ENCODE measurements at regions not wholly inside any gene's neighbourhood (a gene's known extent, or its start where the extent isn't known, plus 50 kb on each side); places are given as distances from the start of the nearest gene placed in this dataset.

GRCh38 chr6:4549556-4550226, 226.5 kb upstream of the CDYL start:
- no peak for DNase-seq

GRCh38 chr6:4545893-4546292, 230.3 kb upstream of the CDYL start:
- no peak for DNase-seq

- DNase-seq = no peak
These were observed 232.6 kb upstream of the CDYL start for GRCh38 chr6:4543596-4543995.

GRCh38 chr6:4533576-4533975, 242.6 kb upstream of the CDYL start:
- DNase-seq = no peak

- no peak for DNase-seq
These were observed 244.8 kb upstream of the CDYL start for GRCh38 chr6:4531406-4531805.

GRCh38 chr6:4522453-4522852, 253.8 kb upstream of the CDYL start:
- no peak for DNase-seq

- no peak for DNase-seq
These were observed 255.1 kb upstream of the CDYL start for GRCh38 chr6:4521070-4521469.

GRCh38 chr6:4518506-4518905, 257.7 kb upstream of the CDYL start:
- no peak for DNase-seq

DNA sequence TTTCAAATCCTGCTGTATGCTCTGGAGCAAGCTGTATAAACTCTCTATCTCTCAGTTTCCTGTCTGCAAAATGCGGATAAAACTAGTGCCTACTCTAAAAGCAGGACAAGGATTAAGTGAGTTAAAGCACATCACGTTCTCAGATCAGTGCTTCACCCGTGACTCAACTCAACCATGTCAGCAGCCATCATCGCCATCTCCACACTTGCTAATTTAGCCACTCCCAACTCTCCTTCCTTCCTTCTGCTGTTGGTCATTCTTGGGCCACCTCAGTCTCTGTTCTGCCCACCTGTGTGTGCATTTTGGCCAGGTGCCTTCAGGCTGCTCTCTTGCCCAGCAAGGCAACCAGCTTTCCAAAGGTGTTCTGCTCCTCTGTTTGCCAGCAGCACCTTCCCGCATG, 260.0 kb upstream of the CDYL start:
- no peak for DNase-seq

DNA sequence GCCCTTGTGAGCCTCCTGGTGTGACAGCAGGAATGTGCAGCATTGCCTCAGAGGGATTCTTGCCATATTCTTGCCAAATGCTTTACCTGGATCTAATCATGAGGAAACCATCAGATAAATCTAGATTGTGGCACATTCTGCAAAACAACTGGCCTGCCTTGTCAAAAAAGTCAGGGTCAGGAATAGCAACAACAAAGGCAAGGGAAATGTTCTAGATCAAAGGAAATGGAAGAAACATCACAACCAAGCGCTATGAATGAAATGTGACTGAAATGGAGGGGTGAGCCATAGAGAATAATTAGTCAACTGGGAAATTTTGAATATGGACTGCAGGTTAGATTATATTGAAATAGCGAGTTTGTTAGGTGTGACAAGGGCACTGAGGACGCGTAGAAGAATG, 262.6 kb upstream of the CDYL start:
- no peak for DNase-seq

DNA sequence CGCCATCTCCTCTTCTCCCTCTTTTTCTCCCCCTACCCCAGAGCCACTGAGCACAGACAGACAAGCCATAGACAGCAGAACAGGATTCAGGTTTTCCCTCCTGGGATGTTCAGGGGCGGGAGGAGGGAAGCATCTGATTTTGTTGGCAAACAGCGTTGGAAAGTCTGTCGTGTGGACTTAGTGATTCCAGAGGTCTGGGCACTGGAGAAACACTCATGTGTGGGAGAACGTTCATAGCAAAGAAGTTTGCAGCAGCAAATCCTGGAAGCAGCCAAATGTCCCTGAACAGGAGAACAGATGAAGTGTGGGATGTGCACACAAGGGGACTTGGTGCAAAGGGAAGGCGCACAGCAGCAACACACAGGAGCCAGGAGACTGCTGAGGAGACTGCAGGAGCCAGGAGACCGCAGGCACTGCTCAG, 264.1 kb upstream of the CDYL start:
- no peak for DNase-seq

- no peak for DNase-seq
These were observed 264.6 kb upstream of the CDYL start for GRCh38 chr6:4511641-4512020.

- DNase-seq = no peak
These were observed 265.1 kb upstream of the CDYL start for GRCh38 chr6:4510906-4511640.

DNA sequence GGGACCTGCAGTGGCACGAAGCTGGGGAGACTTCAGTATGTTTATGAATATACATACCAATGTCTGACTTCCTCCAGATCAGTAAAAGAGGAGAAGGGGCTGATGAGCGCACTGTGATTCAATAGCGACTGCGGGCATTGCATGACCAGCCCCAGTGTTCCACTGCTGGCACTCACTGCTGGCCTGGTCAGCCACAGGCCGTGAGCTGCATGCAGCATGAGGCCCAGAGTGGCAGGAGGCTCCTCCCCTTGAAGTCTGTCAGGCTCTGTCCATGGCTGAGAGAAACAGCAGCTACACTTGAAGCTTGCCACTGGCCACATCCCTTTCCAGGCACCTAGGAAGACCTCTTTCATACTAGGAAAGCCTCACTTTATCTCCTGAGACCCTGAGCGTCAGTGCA, 265.9 kb upstream of the CDYL start:
- DNase-seq = no peak

DNA sequence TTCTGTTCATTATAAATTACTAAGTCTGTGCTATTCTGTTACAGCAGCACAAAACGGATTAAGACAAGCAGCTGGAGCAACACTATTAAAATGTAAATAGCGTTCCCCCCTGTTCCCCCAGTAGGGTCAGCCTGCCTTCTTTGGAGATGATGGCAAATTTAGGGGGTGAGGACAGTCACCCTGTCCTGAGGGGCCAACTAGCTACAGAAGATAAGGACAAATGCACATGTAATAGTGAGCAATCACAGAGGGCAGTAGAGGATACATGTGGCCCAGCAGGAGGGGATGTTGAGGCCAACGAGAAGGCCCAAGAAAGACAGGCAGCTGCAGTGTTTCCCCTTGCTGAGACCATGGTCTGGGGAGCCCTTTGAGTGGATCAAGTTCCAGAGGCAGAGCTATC, 266.7 kb upstream of the CDYL start:
- DNase-seq = no peak

- no peak for DNase-seq
These were observed 269.4 kb upstream of the CDYL start for GRCh38 chr6:4506792-4507191.

DNA sequence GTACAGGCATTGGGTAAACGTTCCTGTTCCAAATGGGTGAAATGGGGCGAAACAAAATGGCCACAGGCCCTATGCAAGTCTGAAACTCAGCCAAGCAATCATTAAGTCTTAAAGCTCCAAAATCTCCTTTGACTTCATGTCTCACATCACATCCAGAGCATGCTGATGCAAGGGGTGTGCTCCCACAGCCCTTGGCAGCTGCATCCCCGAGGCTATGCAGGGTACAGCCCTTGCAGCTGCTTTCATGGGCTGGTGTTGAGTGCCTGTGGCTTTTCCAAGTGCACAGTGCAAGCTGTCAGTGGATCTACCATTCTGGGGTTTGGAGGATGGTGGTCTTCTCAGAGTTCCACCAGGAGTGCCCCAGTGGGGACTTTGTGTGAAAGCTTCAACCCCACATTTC, 270.0 kb upstream of the CDYL start:
- no peak for DNase-seq

GRCh38 chr6:4504700-4505099, 271.5 kb upstream of the CDYL start:
- DNase-seq = no peak

DNA sequence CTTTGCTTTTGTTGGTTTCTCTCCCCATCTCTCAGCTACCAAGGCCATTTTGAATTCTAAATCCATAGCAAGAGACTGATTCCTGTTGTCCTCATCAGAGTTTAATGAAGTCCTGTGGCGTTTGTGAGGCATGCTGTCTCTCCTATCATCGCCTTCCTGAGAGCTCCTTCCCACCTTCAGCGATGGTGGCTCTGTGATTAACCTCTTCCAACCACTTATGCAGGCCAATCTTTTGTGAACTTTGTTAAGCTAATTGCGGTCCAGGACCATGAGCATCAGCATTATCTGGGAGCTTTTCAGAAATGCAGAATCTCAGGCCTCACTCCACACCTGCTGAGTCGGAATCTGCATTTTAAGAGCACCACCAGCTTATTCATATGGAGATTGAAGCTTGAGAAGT, 272.5 kb upstream of the CDYL start:
- DNase-seq = no peak

DNA sequence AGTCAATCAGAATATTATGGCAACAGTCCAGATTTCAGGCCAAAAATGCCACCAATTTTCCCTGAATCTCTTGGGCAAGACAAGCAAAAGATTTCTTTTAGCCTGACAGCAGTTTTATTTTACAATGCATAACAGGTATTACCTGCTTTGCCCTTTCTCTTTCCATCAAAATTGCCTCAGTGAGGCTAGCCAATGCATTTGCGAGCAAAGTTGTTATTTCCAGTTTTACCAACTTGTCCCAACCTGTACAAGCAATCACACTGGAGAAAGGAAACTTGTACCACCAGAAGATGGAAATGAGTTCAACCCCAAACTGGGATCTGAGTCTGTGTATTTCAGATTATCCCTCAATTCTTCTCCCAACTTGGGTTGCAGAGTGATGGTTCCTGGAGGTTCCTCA, 279.9 kb upstream of the CDYL start:
- DNase-seq = no peak

DNA sequence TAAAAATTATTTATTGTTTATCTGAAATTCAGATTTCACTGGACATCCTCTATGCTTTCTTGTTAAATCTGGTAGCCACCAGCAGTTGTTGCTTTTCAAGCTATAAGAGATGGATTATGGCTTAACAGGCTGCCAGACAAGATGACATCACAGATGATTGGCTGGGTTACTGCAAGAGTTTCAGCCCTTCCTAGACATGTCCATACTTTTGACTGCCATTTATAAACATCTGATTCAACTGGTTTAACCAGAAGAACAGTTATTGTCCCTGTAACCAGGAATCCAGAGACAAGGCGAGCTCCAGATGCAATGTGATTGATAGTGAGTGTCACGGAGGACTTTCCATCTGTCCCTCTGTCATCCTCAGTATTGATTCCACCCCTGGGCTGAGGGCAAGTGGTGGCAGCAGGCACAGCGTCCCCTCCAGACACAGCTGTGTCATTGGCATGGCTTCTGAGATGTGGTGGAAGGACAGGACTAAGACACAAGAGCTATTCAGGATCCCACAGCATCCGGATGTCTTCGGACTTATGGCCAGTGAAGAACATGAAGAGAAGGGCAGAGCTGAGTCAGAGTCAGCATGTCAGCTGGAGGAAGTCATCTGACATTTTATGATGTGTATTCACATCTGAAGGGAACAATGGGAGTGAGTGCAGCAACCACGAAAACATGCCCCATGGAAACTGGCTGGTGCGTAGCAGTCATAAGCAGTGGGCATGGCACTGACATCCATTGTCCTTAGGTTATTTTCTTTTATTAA, 284.5 kb upstream of the CDYL start:
- DNase-seq = no peak

- DNase-seq = no peak
These were observed 286.7 kb upstream of the CDYL start for GRCh38 chr6:4489538-4489937.

- DNase-seq = no peak
These were observed 287.8 kb upstream of the CDYL start for GRCh38 chr6:4488389-4488788.

DNA sequence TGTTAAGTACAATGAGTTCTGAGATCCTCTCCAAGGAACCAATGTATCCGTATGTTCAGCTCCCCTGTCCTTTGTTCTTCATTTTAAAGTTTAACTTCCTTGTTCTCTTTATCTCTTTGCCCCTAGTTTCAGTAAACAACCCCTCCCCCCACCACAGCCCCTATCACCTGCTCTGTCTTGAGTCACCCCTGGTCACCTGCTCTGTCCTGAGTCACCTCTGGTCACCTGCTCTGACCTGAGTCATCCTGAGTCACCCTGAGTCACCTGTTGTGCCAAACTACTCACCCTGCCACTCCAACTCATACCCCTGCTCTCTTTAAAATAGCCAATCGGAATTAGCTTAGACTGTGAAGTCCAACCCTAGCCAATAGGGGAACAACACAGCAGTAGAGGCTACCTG, 288.7 kb upstream of the CDYL start:
- no peak for DNase-seq

Measured in NCI-H146 (cell line).